SK-N-MC (cell line): ENCODE measurements at regions not wholly inside any gene's neighbourhood (a gene's known extent, or its start where the extent isn't known, plus 50 kb on each side); places are given as distances from the start of the nearest gene placed in this dataset.

Experiments
- EZH2 ChIP-seq: fragments of 200-600 bp; sonication (generic); IDR thresholded peaks from one replicate; pipeline ENCODE4 v1.6.1; 2017; ENCODE audit warnings: antibody characterized with exemption
- FOXP2 ChIP-seq: optimal IDR thresholded peaks from 2 replicates; pipeline ENCODE3; 2011; ENCODE audit warnings: mild to moderate bottlenecking, moderate library complexity; ENCODE audit not compliant: insufficient read depth; ENCODE audit errors: extremely low read length, control extremely low read depth
- POLR2AphosphoS5 ChIP-seq: IDR thresholded peaks from 2 replicates; pipeline ENCODE4 v1.6.1; 2012; ENCODE audit warnings: mild to moderate bottlenecking, low read depth, low read length, borderline replicate concordance

DNA sequence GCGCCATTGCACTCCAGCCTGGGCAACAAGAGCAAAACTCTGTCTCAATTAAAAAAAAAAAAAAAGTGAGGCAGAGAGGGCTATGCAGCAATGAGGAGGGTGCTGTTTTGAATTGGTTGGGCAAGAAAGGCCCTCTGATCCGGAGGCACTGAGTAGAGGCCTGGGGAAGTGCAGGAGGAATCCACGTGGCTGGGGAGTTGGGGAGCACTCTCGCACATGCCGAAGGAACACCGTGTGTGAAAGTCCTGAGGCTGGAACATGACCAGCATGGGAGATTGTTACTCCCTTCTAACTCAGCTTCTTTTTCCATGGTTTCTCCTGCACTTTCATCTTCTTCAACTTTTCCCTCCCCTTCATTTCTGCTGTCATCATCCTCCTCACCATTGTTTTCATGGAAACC lies 347.9 kb upstream of the HS6ST1 start:
- TF ChIP-seq POLR2AphosphoS5 (no peak), EZH2 (no peak), FOXP2 (no peak)
